Mesenchymal stem cell (in vitro differentiated cells and primary cell): ENCODE measurements at regions not wholly inside any gene's neighbourhood (a gene's known extent, or its start where the extent isn't known, plus 50 kb on each side); places are given as distances from the start of the nearest gene placed in this dataset.
A peak's percentile ranks its signal among the peaks of the same experiment; 100 is the strongest.

Source experiments
- DNase-seq: peaks from one replicate; pipeline ENCODE4 v3.0.0-alpha.2; 2013
- H2AFZ ChIP-seq: one replicate; pipeline ENCODE4 v1.6.1; 2013; ENCODE audit warnings: low read depth, mild to moderate bottlenecking, control low read depth, inconsistent platforms, low read length, moderate library complexity
- H2AK5ac ChIP-seq: 2 replicates; pipeline ENCODE4 v1.6.1; 2013; ENCODE audit warnings: low read length, moderate library complexity, mild to moderate bottlenecking, inconsistent platforms; ENCODE audit not compliant: severe bottlenecking
- H2BK120ac ChIP-seq: one replicate; pipeline ENCODE4 v1.6.1; 2013; ENCODE audit warnings: low read depth, mild to moderate bottlenecking, inconsistent platforms, low read length, moderate library complexity
- H2BK12ac ChIP-seq, 2 experiments: one replicate each; pipeline ENCODE4 v1.6.1; 2013; ENCODE audit warnings: inconsistent platforms in 2 of 2, low read length in 2 of 2, mild to moderate bottlenecking in 2 of 2, moderate library complexity in 2 of 2, control low read depth in 1 of 2
- H2BK15ac ChIP-seq: one replicate; pipeline ENCODE4 v1.6.1; 2013; ENCODE audit warnings: mild to moderate bottlenecking, low read depth, inconsistent platforms; ENCODE audit not compliant: poor library complexity, severe bottlenecking
- H2BK5ac ChIP-seq: 2 replicates; pipeline ENCODE4 v1.6.1; 2013; ENCODE audit warnings: low read depth, mild to moderate bottlenecking, low read length, control low read depth, inconsistent platforms; ENCODE audit not compliant: poor library complexity, severe bottlenecking
- H3K14ac ChIP-seq, 2 experiments: one replicate each; pipeline ENCODE4 v1.6.1; 2013; ENCODE audit warnings: inconsistent platforms in 2 of 2, low read length in 2 of 2, control low read depth in 1 of 2, mild to moderate bottlenecking in 1 of 2, moderate library complexity in 1 of 2
- H3K18ac ChIP-seq, 2 experiments: one replicate each; pipeline ENCODE4 v1.6.1; 2013; ENCODE audit warnings: inconsistent platforms in 2 of 2, low read length in 2 of 2, control low read depth in 1 of 2, low read depth in 1 of 2, mild to moderate bottlenecking in 1 of 2
- H3K23ac ChIP-seq, 2 experiments: one replicate each; pipeline ENCODE4 v1.6.1; 2013; ENCODE audit warnings: inconsistent platforms in 2 of 2, low read length in 2 of 2, mild to moderate bottlenecking in 2 of 2, moderate library complexity in 2 of 2, control low read depth in 1 of 2
- H3K27ac ChIP-seq: 2 replicates; pipeline ENCODE4 v1.5.1; 2013; ENCODE audit warnings: mild to moderate bottlenecking, moderate library complexity, low read length, control low read depth, inconsistent platforms; ENCODE audit not compliant: poor library complexity, severe bottlenecking
- H3K27me3 ChIP-seq, 2 experiments: 2 replicates each; pipeline versions ENCODE4 v1.6.1 to v1.7.0; 2013; ENCODE audit warnings: low read length in 2 of 2, mild to moderate bottlenecking in 2 of 2, moderate library complexity in 2 of 2, control low read depth in 1 of 2, inconsistent platforms in 1 of 2; ENCODE audit not compliant: control insufficient read depth in 1 of 2, insufficient read depth in 1 of 2
- H3K36me3 ChIP-seq, 2 experiments: 2 replicates each; pipeline versions ENCODE4 v1.6.1 to v1.7.0; 2013; ENCODE audit warnings: low read length in 2 of 2, control low read depth in 1 of 2, inconsistent platforms in 1 of 2, low read depth in 1 of 2, mild to moderate bottlenecking in 1 of 2; ENCODE audit not compliant: insufficient read depth in 2 of 2, control insufficient read depth in 1 of 2
- H3K4ac ChIP-seq, 2 experiments: one replicate each; pipeline ENCODE4 v1.6.1; 2013; ENCODE audit warnings: inconsistent platforms in 2 of 2, low read length in 2 of 2, mild to moderate bottlenecking in 2 of 2, moderate library complexity in 2 of 2, control low read depth in 1 of 2, low read depth in 1 of 2
- H3K4me1 ChIP-seq: 2 replicates; pipeline ENCODE4 v1.6.1; 2013; ENCODE audit warnings: low read depth, low read length, control low read depth; ENCODE audit not compliant: control insufficient read depth, insufficient read depth
- H3K4me2 ChIP-seq: 2 replicates; pipeline ENCODE4 v1.6.1; 2013; ENCODE audit warnings: low read length, mild to moderate bottlenecking, inconsistent platforms; ENCODE audit not compliant: poor library complexity, severe bottlenecking
- H3K4me3 ChIP-seq, 2 experiments: 2 replicates each; pipeline versions ENCODE4 v1.5.1 to v1.7.0; 2013; ENCODE audit warnings: low read length in 2 of 2, mild to moderate bottlenecking in 2 of 2, control low read depth in 1 of 2, low read depth in 1 of 2; ENCODE audit not compliant: insufficient read depth in 1 of 2
- H3K79me1 ChIP-seq: replicated peaks from 2 replicates; pipeline ENCODE4 v1.6.1; 2013; ENCODE audit warnings: mild to moderate bottlenecking, control low read depth, low read length, inconsistent platforms; ENCODE audit not compliant: poor library complexity, severe bottlenecking
- H3K9ac ChIP-seq: 2 replicates; pipeline ENCODE4 v1.7.0; 2013; ENCODE audit warnings: mild to moderate bottlenecking, low read length, moderate library complexity
- H3K9me3 ChIP-seq: 2 replicates; pipeline ENCODE4 v1.7.0; 2013; ENCODE audit warnings: mild to moderate bottlenecking, low read length; ENCODE audit not compliant: control insufficient read depth
- H4K8ac ChIP-seq: one replicate; pipeline ENCODE4 v1.6.1; 2013; ENCODE audit warnings: inconsistent platforms, mild to moderate bottlenecking, low read length, moderate library complexity
- H4K91ac ChIP-seq: one replicate; pipeline ENCODE4 v1.6.1; 2013; ENCODE audit warnings: mild to moderate bottlenecking, low read length, inconsistent platforms
- WGBS: methylation state at CpG from one replicate; pipeline ENCODE4 v1.1.7; 2013; ENCODE audit warnings: mixed read lengths; 5-methylcytosine and 5-hydroxymethylcytosine counted together

- DNase-seq = no peak
- H3K79me1 ChIP-seq = no peaks in the 10 kb centered on the region
Measured at GRCh38 chr10:35768011-35768410, 125.9 kb upstream of the FZD8 start.

GRCh38 chr10:35765996-35766395 is 123.9 kb upstream of the FZD8 start:
- Histone ChIP-seq H3K9ac (no peak overlapping the region), H3K23ac (no peak overlapping the region), H3K14ac (no peak overlapping the region), H3K9me3 (no peaks in the 10 kb centered on the region), H4K91ac (no peak overlapping the region), H3K4me1 (peaks cover 5% of the 10 kb centered on the region), H3K27me3 (peaks cover 0 to 2% of the 10 kb centered on the region in 2 experiments), H3K4me2 (no peak overlapping the region), H2AFZ (no peak overlapping the region), H4K8ac (no peak overlapping the region), H2BK12ac (no peak overlapping the region), H2BK15ac (no peak overlapping the region), H3K18ac (no peak overlapping the region), H3K36me3 (no peaks in the 10 kb centered on the region), H3K79me1 (no peaks in the 10 kb centered on the region), H2AK5ac (no peak overlapping the region), H3K4ac (no peak overlapping the region), H3K4me3 (no peak overlapping the region), H2BK5ac (no peak overlapping the region), H2BK120ac (no peak overlapping the region), H3K27ac (no peak overlapping the region)
- no peak for DNase-seq
- WGBS = 75% methylated on average over 3 of the region's 4 CpGs

More at GRCh38 chr10:35768011-35768410, 125.9 kb upstream of the FZD8 start:
- H3K4ac ChIP-seq = no peak overlapping the region
- no peak overlapping the region for H4K8ac ChIP-seq
- H3K23ac ChIP-seq = no peak overlapping the region
- H2BK120ac ChIP-seq = no peak overlapping the region
- no peak overlapping the region for H2BK12ac ChIP-seq
- no peak overlapping the region for H3K4me3 ChIP-seq
- H2BK15ac ChIP-seq = no peak overlapping the region
- H2BK5ac ChIP-seq = no peak overlapping the region
- no peak overlapping the region for H4K91ac ChIP-seq
- no peak overlapping the region for H3K14ac ChIP-seq
- peak overlapping the region; percentile 53 for H3K9ac ChIP-seq
- H2AK5ac ChIP-seq = no peak overlapping the region
- H3K4me1 ChIP-seq = peaks cover 5% of the 10 kb centered on the region
- H3K9me3 ChIP-seq = no peaks in the 10 kb centered on the region
- H3K27ac ChIP-seq = no peak overlapping the region
- 71% methylated on average over 3 of the region's 5 CpGs for WGBS
- H3K27me3 ChIP-seq = peaks cover 0 to 4% of the 10 kb centered on the region in 2 experiments
- H3K18ac ChIP-seq = no peak overlapping the region
- H2AFZ ChIP-seq = no peak overlapping the region
- H3K4me2 ChIP-seq = no peak overlapping the region
- no peaks in the 10 kb centered on the region for H3K36me3 ChIP-seq

- WGBS = 4% methylated on average over 23 of the region's 24 CpGs
- Histone ChIP-seq H3K9ac (no peak overlapping the region), H3K4me1 (peaks cover 5% of the 10 kb centered on the region), H3K23ac (no peak overlapping the region), H3K27me3 (no peaks in the 10 kb centered on the region), H3K4ac (peak overlapping the region; percentile 90 to 93), H3K79me1 (no peaks in the 10 kb centered on the region), H4K91ac (peak overlapping the region; percentile 98), H2AK5ac (no peak overlapping the region), H2BK15ac (peak overlapping the region; percentile 96), H2BK120ac (peak overlapping the region; percentile 77), H3K4me2 (peak overlapping the region; percentile 76), H3K14ac (peak overlapping the region in 1 of 2 experiments; percentile 88), H2AFZ (peak overlapping the region; percentile 87), H3K36me3 (no peaks in the 10 kb centered on the region), H3K18ac (peak overlapping the region; percentile 92 to 98), H2BK5ac (no peak overlapping the region), H3K27ac (no peak overlapping the region), H4K8ac (peak overlapping the region; percentile 98), H3K4me3 (peak overlapping the region in 1 of 2 experiments; percentile 14), H3K9me3 (no peaks in the 10 kb centered on the region), H2BK12ac (peak overlapping the region; percentile 69 to 82)
- peak; percentile 59 for DNase-seq
Measured at GRCh38 chr10:35765066-35765527, 123.0 kb upstream of the FZD8 start.

GRCh38 chr10:35762311-35763030 is 120.4 kb upstream of the FZD8 start:
- H3K18ac ChIP-seq = no peak overlapping the region
- H3K4me1 ChIP-seq = peaks cover 5% of the 10 kb centered on the region
- H2AK5ac ChIP-seq = no peak overlapping the region
- no peak overlapping the region for H3K14ac ChIP-seq
- no peak for DNase-seq
- H3K79me1 ChIP-seq = no peaks in the 10 kb centered on the region
- H3K23ac ChIP-seq = no peak overlapping the region
- H2BK5ac ChIP-seq = no peak overlapping the region
- H2BK12ac ChIP-seq = no peak overlapping the region
- H3K9me3 ChIP-seq = no peaks in the 10 kb centered on the region
- H3K4me3 ChIP-seq = no peak overlapping the region
- H3K9ac ChIP-seq = no peak overlapping the region
- H2BK120ac ChIP-seq = no peak overlapping the region
- no peak overlapping the region for H3K27ac ChIP-seq
- no peak overlapping the region for H4K91ac ChIP-seq
- no peak overlapping the region for H4K8ac ChIP-seq
- H2AFZ ChIP-seq = no peak overlapping the region
- no peak overlapping the region for H2BK15ac ChIP-seq
- no peak overlapping the region for H3K4me2 ChIP-seq
- no peak overlapping the region for H3K4ac ChIP-seq
- H3K36me3 ChIP-seq = no peaks in the 10 kb centered on the region
- 93% methylated on average over 2 of the region's 6 CpGs for WGBS
- H3K27me3 ChIP-seq = no peaks in the 10 kb centered on the region
